Panc1 (cell line): ENCODE measurements at regions not wholly inside any gene's neighbourhood (a gene's known extent, or its start where the extent isn't known, plus 50 kb on each side); places are given as distances from the start of the nearest gene placed in this dataset.

Experiments used
- ATAC-seq: fragments of 200-7000 bp; cut with Tn5 transposase; 2 replicates; pipeline ENCODE4 v1.9.1; 2020; ENCODE audit warnings: mild to moderate bottlenecking, moderate library complexity
- BruUV-seq: library from RNA; stranded (reverse); fragments of 400-500 nt; replicated peaks from 2 replicates; lab custom pipeline; 2021; lab: Mats Ljungman, UMichigan
- CTCF ChIA-PET: fragments of 300-600 bp; sonication (Branson Sonifier 250); formaldehyde crosslinking; loops from one replicate; lab custom pipeline; 2022; ENCODE audit warnings: antibody characterized with exemption; lab: Charles Lee
- POLR2A ChIA-PET: fragments of 300-600 bp; sonication (Branson Sonifier 250); formaldehyde crosslinking; loops from one replicate; lab custom pipeline; 2022; ENCODE audit warnings: antibody characterized with exemption; lab: Charles Lee
- DNase-seq: peaks from one replicate; pipeline ENCODE4 v3.0.0-alpha.2; 2010; ENCODE audit warnings: low read depth, low spot score
- H3K27ac ChIP-seq: 2 replicates; pipeline ENCODE4 v1.5.1; 2011; ENCODE audit warnings: mild to moderate bottlenecking, low read length, inconsistent platforms
- H3K27me3 ChIP-seq: fragments of 200-500 bp; sonication (Bioruptor generic); 2 replicates; pipeline ENCODE4 v1.6.0; 2014; ENCODE audit warnings: low read length, inconsistent platforms; ENCODE audit not compliant: control insufficient read depth, insufficient read depth
- H3K36me3 ChIP-seq: fragments of 200-500 bp; sonication (Bioruptor generic); 2 replicates; pipeline ENCODE4 v1.5.1; 2014; ENCODE audit warnings: inconsistent platforms, mild to moderate bottlenecking, low read length, moderate library complexity; ENCODE audit not compliant: control insufficient read depth, insufficient read depth
- H3K4me1 ChIP-seq: 2 replicates; pipeline ENCODE4 v1.5.1; 2011; ENCODE audit warnings: inconsistent platforms, mild to moderate bottlenecking, low read length, moderate library complexity; ENCODE audit not compliant: control insufficient read depth, insufficient read depth
- H3K4me3 ChIP-seq, 2 experiments: 2 replicates each; pipeline ENCODE4 v1.5.1; 2011 to 2012; ENCODE audit warnings: low read depth in 2 of 2, low read length in 2 of 2, mild to moderate bottlenecking in 2 of 2, inconsistent platforms in 1 of 2, moderate library complexity in 1 of 2
- H3K9me3 ChIP-seq: fragments of 200-500 bp; sonication (Bioruptor generic); 2 replicates; pipeline ENCODE4 v1.5.1; 2014; ENCODE audit warnings: low read depth, mild to moderate bottlenecking, inconsistent platforms, low read length, moderate library complexity; ENCODE audit not compliant: control insufficient read depth, insufficient read depth
- CTCF ChIP-seq: fragments of 450-650 bp; IDR thresholded peaks from 2 replicates; pipeline ENCODE4 v1.5.1; 2017; ENCODE audit warnings: mild to moderate bottlenecking
- POLR2AphosphoS5 ChIP-seq: IDR thresholded peaks from 2 replicates; pipeline ENCODE4 v1.6.1; 2012; ENCODE audit warnings: mild to moderate bottlenecking, low read depth, low read length, moderate library complexity
- REST ChIP-seq, 2 experiments: IDR thresholded peaks; 2 replicates each; pipeline ENCODE4 v1.6.1; 2011 to 2012; ENCODE audit warnings: low read depth in 2 of 2, control low read depth in 1 of 2, low read length in 1 of 2, mild to moderate bottlenecking in 1 of 2, moderate library complexity in 1 of 2; ENCODE audit not compliant: insufficient read depth in 1 of 2
- SIN3A ChIP-seq: IDR thresholded peaks from 2 replicates; pipeline ENCODE4 v1.6.1; 2012; ENCODE audit warnings: low read depth, mild to moderate bottlenecking, low read length, moderate library complexity, borderline replicate concordance; ENCODE audit not compliant: insufficient read depth
- TCF7L2 ChIP-seq: IDR thresholded peaks from 2 replicates; pipeline ENCODE4 v1.6.1; 2011; ENCODE audit warnings: mild to moderate bottlenecking, low read depth, low read length, inconsistent platforms
- in situ Hi-C: cut with HindIII; loops from 2 replicates; pipeline ENCODE4 v1.10.0; 2016; ENCODE audit warnings: low sequenced_read_pairs, low pct_unique_long_range_greater_than_20kb
- intact Hi-C: fragments of 100-400 bp; cut with micrococcal nuclease; formaldehyde crosslinking; loops from one replicate; pipeline ENCODE4 v1.10.0; 2022; ENCODE audit not compliant: unreplicated experiment

- Histone ChIP-seq H3K4me3 (no peak overlapping the region), H3K36me3 (no peaks in the 10 kb centered on the region), H3K27ac (no peak overlapping the region), H3K9me3 (no peaks in the 10 kb centered on the region), H3K4me1 (no peaks in the 10 kb centered on the region), H3K27me3 (no peaks in the 10 kb centered on the region)
- TF ChIP-seq CTCF (no peak), POLR2AphosphoS5 (no peak), REST (IDR thresholded peaks at IDR 0.05; ENCODE audit: insufficient read depth in 1 of 2, low read depth in 2 of 2, low read length in 1 of 2) (no peak), TCF7L2 (no peak), SIN3A (no peak)
- intact Hi-C loops (no loop called here), in situ Hi-C loops (no loop called here)
- ChIA-PET CTCF (no interaction called here), POLR2A (no interaction called here)
- ATAC-seq = no peak
- no TSS peak for BruUV-seq
- no peak for DNase-seq
Measured at GRCh38 chr4:152044331-152045036, 283.7 kb upstream of the GATB start.

- H3K4me1 ChIP-seq = no peaks in the 10 kb centered on the region
- no TSS peak for BruUV-seq
- DNase-seq (no peak), ATAC-seq (no peak)
- H3K4me3 ChIP-seq = no peak overlapping the region
- no peak overlapping the region for H3K27ac ChIP-seq
- ChIA-PET CTCF (interaction anchor here (0.6 kb wide), 1 partner anchor 176 kb away, joined by 4 read pairs; no protein-coding TSS in a partner anchor), POLR2A (no interaction called here)
- no peaks in the 10 kb centered on the region for H3K36me3 ChIP-seq
- intact Hi-C loops = no loop called here
- in situ Hi-C loops = no loop called here
- TF ChIP-seq SIN3A (no peak), CTCF (no peak), POLR2AphosphoS5 (no peak), TCF7L2 (no peak), REST (IDR thresholded peaks at IDR 0.05; ENCODE audit: insufficient read depth in 1 of 2, low read depth in 2 of 2, low read length in 1 of 2) (no peak)
- no peaks in the 10 kb centered on the region for H3K27me3 ChIP-seq
- H3K9me3 ChIP-seq = no peaks in the 10 kb centered on the region
Measured at GRCh38 chr4:152041295-152041694, 280.5 kb upstream of the GATB start.
